Activated CD4-positive, alpha-beta T cell treated with anti-CD3 and anti-CD28 coated beads, Interleukin-2, Interleukin-6, amounts not matched to agents 100 ng/mL and 50 ng/mL, durations not matched to agents 16 hours and 8 hours (primary cell): ENCODE measurements at regions not wholly inside any gene's neighbourhood (a gene's known extent, or its start where the extent isn't known, plus 50 kb on each side); places are given as distances from the start of the nearest gene placed in this dataset.
"Not testable (repeated sequence)": the region's sequence is repeated elsewhere in the genome, so short reads cannot be mapped to it uniquely, and the experiment has no call there.

Source experiments
- DNase-seq: peaks from one replicate; pipeline ENCODE4 v3.0.0-alpha.2; 2020

GRCh38 chr12:105855361-105856047, 283.2 kb downstream of the NUAK1 start:
- no peak for DNase-seq

GRCh38 chr12:105856048-105856405, 282.7 kb downstream of the NUAK1 start:
- DNase-seq: no peak

GRCh38 chr12:105858981-105859710, 279.6 kb downstream of the NUAK1 start:
- no peak for DNase-seq

DNA sequence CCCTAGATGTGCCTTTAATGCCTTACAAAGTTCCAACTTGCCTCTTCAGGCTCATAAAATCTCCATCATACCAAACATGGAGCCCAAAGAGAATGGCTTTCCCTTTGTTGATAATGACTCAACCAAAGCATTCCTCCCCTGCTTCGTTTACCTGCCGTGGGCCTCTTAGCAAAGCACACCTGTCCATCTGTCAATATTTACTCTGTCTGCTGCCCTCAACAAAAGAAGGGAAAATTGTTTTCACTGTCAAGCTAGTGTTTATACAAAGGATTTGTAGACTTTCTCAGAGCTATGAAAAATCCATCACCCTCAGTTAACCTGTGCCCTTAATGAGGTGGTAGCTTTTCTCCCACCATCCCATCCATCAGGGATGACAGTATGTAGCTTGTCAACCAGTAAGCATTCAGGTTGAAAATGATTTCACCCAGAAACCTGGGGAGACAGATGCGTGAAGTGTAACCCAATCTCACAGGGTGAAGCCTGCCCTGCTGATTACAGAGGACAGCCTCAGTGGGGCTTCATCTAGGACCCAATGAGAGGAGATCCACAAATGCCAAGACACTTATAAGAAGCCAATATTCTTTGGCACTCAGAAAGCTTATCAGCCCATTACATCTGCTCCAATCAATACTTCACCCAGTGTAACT, 278.1 kb downstream of the NUAK1 start:
- DNase-seq: no peak

GRCh38 chr12:105861227-105861626, 277.5 kb downstream of the NUAK1 start:
- DNase-seq: no peak

DNA sequence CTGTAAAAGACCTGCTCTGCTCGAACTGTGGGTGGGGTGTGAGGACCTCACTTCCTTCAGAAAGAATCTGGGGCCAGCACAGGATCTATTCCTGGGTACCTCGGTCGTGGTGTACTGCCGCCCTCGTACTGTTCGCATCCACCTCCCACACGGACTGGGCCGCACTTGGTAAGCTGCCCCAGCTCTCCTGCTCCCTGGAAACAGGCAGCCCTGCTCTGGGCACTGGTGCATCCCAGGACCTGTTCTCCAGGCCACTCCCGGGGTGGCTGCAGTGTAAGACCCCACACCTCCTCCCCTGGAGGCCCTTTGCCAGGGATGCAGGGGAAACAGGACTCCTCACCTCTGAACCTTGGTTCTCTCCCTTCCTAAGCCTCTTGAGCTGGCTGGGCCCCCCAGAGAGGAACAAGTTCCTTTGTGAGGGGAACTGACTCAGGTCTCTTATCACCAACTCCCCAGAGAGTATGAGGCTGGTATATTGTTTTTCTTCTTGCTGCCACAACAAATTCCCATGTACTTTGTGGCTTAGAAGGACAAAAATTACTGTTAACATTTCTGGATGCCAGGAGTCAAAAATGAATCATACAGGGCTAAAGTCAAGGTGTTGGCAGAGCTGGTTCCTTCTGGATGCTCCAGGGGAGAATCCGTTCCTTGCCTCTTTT, 276.5 kb downstream of the NUAK1 start:
- no peak for DNase-seq

GRCh38 chr12:105864316-105864715, 274.4 kb downstream of the NUAK1 start:
- no peak for DNase-seq

DNA sequence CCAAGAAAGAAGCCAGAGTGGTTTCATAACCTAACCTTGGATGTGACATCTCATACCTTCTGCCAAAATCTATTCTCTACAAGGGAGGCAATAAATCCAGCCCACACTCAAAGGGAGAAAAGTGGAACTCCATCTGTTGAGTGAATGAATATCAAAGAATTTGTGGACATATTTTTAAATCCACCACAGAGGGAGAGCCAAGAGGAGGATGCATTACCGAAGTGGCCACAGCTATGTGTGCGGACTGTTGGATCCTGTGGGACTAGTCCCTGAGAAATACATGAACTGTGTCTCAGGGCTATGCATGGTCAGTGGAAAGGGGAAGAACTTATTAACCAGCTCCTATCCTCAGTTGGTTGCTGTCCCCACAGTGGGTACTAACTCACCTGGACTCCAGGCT, 273.9 kb downstream of the NUAK1 start:
- no peak for DNase-seq

GRCh38 chr12:105865886-105866285, 272.9 kb downstream of the NUAK1 start:
- DNase-seq: no peak

GRCh38 chr12:105874121-105874520, 264.6 kb downstream of the NUAK1 start:
- DNase-seq: no peak

DNA sequence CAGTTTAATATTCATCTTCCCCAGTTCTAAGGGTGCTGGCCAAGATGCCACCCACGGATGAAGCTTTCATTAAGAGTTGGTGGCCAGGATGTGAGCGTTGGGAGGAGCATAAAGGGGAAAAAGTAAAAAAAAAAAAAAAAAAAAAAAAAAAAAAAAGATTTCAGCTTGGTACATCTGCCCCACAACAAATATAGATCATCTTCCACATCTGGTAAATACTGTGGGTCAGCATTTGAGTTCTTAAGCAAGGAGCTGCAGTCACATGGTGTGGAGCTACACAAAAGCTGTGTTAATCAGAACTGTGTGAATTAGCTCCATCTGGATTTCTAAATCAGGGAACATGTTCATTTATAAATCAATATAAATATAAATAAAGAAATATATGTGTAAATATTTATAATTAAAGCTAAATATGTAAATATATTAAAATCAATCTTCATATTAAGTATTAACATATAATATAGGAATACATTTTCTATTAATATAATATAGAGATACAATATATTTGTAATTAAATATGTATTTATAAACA, 262.3 kb downstream of the NUAK1 start:
- DNase-seq: no peak

GRCh38 chr12:105878964-105879363, 259.8 kb downstream of the NUAK1 start:
- DNase-seq: no peak

- no peak for DNase-seq
Observed at GRCh38 chr12:105880824-105881388, 257.8 kb downstream of the NUAK1 start.

- DNase-seq: no peak
Observed at GRCh38 chr12:105882404-105882803, 256.4 kb downstream of the NUAK1 start.

DNA sequence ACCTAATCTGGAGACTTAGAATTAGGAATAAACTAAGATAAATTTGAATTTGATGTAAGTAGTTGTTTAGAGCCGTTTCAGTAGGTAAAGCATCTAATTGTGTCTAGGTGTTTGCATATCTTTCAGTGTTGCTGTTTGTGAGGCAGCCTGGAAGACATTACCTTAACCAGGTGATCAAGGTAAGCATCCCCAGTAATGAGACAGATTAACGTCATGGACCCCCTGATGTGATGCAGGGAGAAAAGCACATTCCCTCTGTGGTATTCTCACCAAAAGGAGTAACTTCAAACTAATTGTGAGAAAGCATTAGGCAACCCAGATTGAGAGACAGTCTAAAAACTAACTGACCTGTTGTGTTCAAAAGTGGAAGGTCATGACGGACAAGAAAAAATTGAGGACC, 251.6 kb downstream of the NUAK1 start:
- no peak for DNase-seq

- no peak for DNase-seq
Observed at GRCh38 chr12:105888696-105889095, 250.1 kb downstream of the NUAK1 start.

- DNase-seq: no peak
Observed at GRCh38 chr12:105892362-105892910, 246.3 kb downstream of the NUAK1 start.

- DNase-seq: not testable (repeated sequence)
Observed at GRCh38 chr12:105895197-105895832, 243.4 kb downstream of the NUAK1 start.

DNA sequence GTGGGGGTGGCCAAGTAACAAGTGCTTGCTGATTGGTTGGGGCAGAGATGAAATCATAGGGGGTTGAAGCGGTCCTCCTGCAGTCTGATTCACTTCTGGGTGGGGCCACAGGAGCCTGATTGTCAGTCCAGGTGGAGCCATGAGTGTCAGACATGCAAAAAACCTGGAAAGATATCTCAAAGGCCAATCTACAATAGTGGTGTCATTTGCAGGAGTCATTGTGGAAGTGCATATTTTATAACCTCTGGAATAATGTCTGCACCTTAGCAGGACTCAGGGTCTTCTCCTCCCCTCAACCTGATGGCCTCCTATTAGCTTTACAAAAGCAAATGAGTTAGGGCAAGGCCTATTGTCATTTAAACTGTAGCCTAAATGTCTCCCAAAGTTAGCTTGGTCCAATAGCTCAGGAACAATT, 241.4 kb downstream of the NUAK1 start:
- no peak for DNase-seq

DNA sequence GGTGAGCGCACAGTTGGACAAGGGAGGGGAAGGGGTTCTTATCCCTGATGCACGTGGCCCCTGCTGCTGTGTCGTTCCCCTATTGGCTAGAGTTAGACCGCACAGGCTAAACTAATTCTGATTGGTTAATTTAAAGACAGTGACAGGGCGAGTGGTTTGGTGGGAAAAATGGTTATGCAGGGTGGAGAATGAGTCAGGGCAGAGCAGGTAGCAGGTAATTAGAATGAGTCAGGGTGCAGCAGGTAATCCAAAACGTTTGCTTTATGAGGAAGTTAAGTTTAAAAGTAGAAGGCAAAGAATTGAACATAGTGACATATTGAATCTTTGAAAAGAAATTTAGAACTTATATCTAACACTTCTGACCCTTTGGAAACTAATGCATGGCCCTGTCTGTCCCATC, 240.5 kb downstream of the NUAK1 start:
- DNase-seq: not testable (repeated sequence)

DNA sequence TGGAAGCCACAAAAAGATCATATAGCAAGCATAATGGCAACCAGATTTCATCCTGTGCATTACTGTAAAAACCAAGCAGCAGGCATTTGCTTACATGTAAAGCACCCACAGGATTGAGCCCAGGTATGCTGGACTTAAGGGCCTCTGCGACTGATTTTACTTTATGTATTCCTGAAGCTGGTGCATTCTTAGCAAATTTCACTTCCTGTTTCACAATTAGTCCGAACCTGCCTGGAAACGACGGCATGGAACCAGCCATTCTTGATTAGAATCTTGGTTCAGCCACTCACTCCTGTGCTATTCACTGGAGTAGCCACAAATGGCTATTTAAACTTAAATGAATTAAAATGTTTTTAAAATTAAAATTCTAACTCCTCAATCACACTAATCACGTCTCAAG, 239.2 kb downstream of the NUAK1 start:
- no peak for DNase-seq

DNA sequence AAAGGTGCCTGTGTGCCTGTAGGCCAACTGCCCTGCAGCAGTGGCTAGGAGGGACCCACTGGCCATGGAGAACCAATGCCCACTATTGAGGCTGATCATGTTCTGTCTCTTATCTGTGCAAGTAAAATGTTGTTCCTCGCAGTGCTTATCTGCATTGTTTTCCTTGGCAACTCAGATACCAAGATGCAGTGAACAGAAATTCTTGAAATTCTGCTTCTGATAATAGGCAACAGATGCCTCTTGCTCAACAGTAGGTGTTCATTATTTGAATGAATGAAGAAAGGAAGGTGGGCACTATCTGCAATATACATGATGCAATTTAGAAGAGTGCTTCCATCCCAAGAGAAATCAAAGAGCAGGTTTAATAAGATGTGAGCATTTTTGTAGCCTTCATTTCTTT, 232.2 kb downstream of the NUAK1 start:
- DNase-seq: no peak
